CD4-positive, alpha-beta memory T cell (primary cell): ENCODE measurements at regions not wholly inside any gene's neighbourhood (a gene's known extent, or its start where the extent isn't known, plus 50 kb on each side); places are given as distances from the start of the nearest gene placed in this dataset.

Experiments used
- CTCF ChIA-PET: fragments of 350-600 bp; sonication (Branson Sonifier 250); formaldehyde crosslinking; loops from one replicate; lab custom pipeline; 2021; ENCODE audit warnings: inconsistent platforms; ENCODE audit not compliant: partially characterized antibody; lab: Charles Lee
- POLR2A ChIA-PET: fragments of 350-600 bp; sonication (Branson Sonifier 250); formaldehyde crosslinking; loops from one replicate; lab custom pipeline; 2021; ENCODE audit not compliant: partially characterized antibody; lab: Charles Lee
- DNase-seq, 5 donors: peaks; one replicate each; pipeline versions ENCODE4 v3.0.0 to v3.0.0-alpha.2; 2020 to 2022; ENCODE audit warnings: mixed read lengths in 1 of 5
- H3K27ac ChIP-seq: one replicate; pipeline ENCODE4 v1.7.0; 2013; ENCODE audit warnings: low read depth, low read length
- H3K27me3 ChIP-seq: 2 replicates; pipeline ENCODE4 v1.7.0; 2013; ENCODE audit warnings: mild to moderate bottlenecking, low read length, moderate library complexity; ENCODE audit not compliant: insufficient read depth
- H3K36me3 ChIP-seq: 2 replicates; pipeline ENCODE4 v1.7.0; 2013; ENCODE audit warnings: mild to moderate bottlenecking, low read length, moderate library complexity; ENCODE audit not compliant: insufficient read depth
- H3K4me1 ChIP-seq: 2 replicates; pipeline ENCODE4 v1.7.0; 2013; ENCODE audit warnings: mild to moderate bottlenecking, low read length, moderate library complexity; ENCODE audit not compliant: insufficient read depth
- H3K4me3 ChIP-seq, 2 donors: one replicate each; pipeline ENCODE4 v1.7.0; 2013; ENCODE audit warnings: low read length in 2 of 2, mild to moderate bottlenecking in 1 of 2
- H3K9me3 ChIP-seq, 2 donors: one replicate each; pipeline ENCODE4 v1.7.0; 2013; ENCODE audit warnings: low read length in 2 of 2, control low read depth in 1 of 2; ENCODE audit not compliant: control insufficient read depth in 1 of 2
- H3K27ac Mint-ChIP-seq, 7 donors: one replicate each; pipeline ENCODE4 v1.8.0; 2020 to 2021; ENCODE audit warnings: mixed read lengths in 7 of 7, mild to moderate bottlenecking in 6 of 7, inconsistent platforms in 3 of 7, moderate library complexity in 3 of 7
- H3K27me3 Mint-ChIP-seq, 2 donors: one replicate each; pipeline ENCODE4 v1.8.0; 2020 to 2021; ENCODE audit warnings: mixed read lengths in 2 of 2
- H3K36me3 Mint-ChIP-seq, 2 donors: one replicate each; pipeline ENCODE4 v1.8.0; 2020 to 2021; ENCODE audit warnings: mixed read lengths in 2 of 2, inconsistent platforms in 1 of 2, mild to moderate bottlenecking in 1 of 2
- H3K4me1 Mint-ChIP-seq, 4 donors: one replicate each; pipeline ENCODE4 v1.8.0; 2020 to 2021; ENCODE audit warnings: mixed read lengths in 4 of 4, mild to moderate bottlenecking in 1 of 4
- H3K4me3 Mint-ChIP-seq, 8 donors: one replicate each; pipeline ENCODE4 v1.8.0; 2020 to 2021; ENCODE audit warnings: mixed read lengths in 8 of 8, mild to moderate bottlenecking in 7 of 8, moderate library complexity in 6 of 8, inconsistent platforms in 3 of 8
- H3K9me3 Mint-ChIP-seq, 8 donors: one replicate each; pipeline ENCODE4 v1.8.0; 2020 to 2021; ENCODE audit warnings: mixed read lengths in 8 of 8, mild to moderate bottlenecking in 5 of 8, inconsistent platforms in 3 of 8, moderate library complexity in 1 of 8
- intact Hi-C: fragments of 100-400 bp; cut with micrococcal nuclease; formaldehyde crosslinking; loops from one replicate; pipeline ENCODE4 v1.15.1; 2023

DNA sequence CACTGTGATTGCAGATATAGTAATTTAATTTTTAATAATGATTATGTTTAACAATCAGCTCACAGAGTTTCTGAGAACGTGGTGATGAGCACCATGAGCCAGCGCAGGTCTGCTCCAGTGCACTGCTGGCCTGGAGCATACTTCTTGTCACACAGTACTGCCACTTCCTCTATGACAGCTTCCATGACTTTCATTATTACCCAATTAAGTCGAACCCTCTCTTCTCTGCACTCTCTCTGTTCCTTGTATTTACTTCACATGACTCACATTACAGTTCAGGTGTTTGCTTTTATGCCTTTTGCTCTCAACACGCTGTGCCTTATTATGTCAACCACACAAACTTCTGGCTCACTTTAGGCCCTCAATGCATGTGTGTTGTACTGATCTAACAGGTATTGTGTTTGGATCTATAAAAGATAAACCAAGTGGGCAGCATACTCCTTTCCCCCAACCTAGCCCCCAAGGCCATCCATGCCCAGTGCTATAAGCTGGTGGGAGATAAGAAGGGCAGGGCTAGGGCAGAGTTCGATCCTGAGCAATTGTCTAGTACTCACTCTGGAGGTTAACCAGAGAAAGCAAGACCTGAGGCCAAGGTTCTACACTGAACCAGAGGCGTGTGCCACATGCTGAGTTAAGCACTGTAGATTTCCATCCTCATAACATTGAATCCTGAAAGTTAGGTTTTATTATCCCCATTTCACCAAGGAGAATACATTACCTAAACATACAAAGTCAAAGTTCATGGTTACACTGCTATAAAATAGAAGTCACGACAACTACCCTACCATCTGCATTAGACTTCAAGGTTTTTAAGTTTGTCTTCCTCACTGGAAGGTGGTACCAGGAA, 356.5 kb downstream of the INSC start:
- Mint-ChIP-seq H3K27ac (no peak overlapping the region), H3K36me3 (no peaks in the 10 kb centered on the region), H3K4me1 (no peaks in the 10 kb centered on the region), H3K4me3 (no peak overlapping the region), H3K27me3 (peaks cover 0 to 2% of the 10 kb centered on the region in 2 donors), H3K9me3 (peaks cover 0 to 5% (median 0%) of the 10 kb centered on the region in 8 donors)
- Histone ChIP-seq H3K27ac (no peak overlapping the region), H3K27me3 (no peaks in the 10 kb centered on the region), H3K9me3 (no peaks in the 10 kb centered on the region), H3K4me1 (no peaks in the 10 kb centered on the region), H3K4me3 (no peak overlapping the region), H3K36me3 (no peaks in the 10 kb centered on the region)
- ChIA-PET CTCF (no interaction called here), POLR2A (no interaction called here)
- no peak for DNase-seq
- intact Hi-C loops, result no loop called here

DNA sequence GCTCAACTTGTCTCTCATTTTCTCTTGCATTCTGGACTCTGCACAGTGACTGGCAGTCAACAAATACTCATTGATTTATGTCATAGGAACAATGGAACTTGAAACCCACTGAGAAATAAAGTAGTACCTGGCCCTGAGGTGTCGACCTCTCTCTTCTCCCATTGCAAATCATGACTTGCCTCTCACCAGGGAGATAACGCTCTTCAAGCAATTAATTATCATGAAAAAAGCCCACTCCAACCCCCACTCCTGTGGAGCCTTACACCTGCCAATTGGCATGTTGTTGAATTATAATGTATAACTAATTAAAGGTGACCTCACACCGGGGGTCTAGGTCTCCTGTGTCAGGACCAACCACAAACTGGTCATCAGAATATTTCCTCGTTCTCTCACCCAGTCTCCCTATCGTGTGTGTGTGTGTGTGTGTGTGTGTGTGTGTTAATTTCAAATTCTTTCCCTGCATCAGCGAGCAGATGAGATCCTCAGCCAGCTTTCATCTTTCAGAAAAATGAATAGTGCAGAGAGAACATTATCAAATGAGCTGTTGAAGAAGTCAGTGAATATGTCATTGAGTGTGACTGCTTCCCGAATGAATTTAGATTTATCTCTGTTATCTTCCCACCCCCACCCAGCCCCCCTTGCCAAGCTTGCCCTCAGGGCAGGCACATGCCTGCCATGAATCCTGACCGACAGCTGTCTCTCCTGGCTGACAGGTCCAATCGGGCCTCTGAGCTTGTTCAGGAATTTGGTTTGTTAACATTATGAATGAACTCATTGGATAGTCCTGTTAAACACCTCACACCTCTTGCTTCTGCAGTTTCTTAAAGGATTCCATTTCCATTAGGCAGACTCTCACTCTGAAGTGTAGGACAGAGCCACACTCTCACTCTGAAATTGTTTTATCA, 357.4 kb downstream of the INSC start:
- Histone ChIP-seq H3K27ac (no peak overlapping the region), H3K27me3 (no peaks in the 10 kb centered on the region), H3K4me1 (no peaks in the 10 kb centered on the region), H3K36me3 (no peaks in the 10 kb centered on the region), H3K9me3 (no peaks in the 10 kb centered on the region), H3K4me3 (no peak overlapping the region)
- no peak for DNase-seq
- Mint-ChIP-seq H3K27me3 (no peaks in the 10 kb centered on the region), H3K4me3 (no peak overlapping the region), H3K36me3 (no peaks in the 10 kb centered on the region), H3K9me3 (peaks cover 0 to 5% (median 0%) of the 10 kb centered on the region in 8 donors), H3K27ac (no peak overlapping the region), H3K4me1 (no peaks in the 10 kb centered on the region)
- ChIA-PET POLR2A (no interaction called here), CTCF (no interaction called here)
- intact Hi-C loops, result no loop called here

DNA sequence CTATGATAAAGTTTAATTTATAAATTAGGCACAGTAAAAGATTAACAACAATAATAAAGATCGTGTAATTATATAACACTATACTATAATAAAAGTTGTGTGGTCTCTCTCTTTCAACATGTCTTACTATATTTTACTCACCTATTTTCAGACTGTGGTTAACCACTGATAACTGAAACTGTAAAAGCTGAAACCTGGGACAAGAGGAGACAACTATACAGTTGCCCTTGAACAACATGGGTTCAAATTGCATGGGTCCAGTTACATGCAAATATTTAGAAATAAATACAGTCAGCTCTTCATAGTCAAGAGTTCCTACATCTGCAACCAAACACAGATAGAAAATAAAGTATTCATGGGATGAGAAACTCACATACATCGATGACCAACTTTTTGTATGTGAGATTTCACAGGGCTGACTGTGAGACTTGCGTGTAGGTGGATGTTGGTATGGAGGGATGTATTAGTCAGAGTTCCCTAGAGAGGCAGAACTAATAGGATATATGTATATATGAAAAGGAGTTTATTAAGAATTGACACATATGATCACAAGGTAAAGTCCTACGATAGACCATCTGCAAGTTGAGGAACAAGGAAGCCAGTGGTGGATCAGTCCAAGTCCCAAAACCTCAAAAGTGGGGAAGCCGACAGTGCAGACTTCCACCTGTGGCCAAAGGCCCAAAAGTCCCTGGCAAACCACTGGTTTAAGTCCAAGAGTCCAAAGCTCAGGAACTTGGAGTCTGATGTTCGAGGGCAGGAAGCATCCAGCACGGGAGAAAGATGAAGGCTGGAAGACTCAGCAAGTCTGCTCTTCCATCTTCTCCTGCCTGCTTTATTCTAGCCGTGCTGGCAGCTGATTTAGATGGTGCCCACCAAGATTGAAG, 359.5 kb downstream of the INSC start:
- H3K36me3 ChIP-seq, result no peaks in the 10 kb centered on the region
- POLR2A ChIA-PET, result no interaction called here
- H3K27me3 Mint-ChIP-seq, result no peaks in the 10 kb centered on the region

DNA sequence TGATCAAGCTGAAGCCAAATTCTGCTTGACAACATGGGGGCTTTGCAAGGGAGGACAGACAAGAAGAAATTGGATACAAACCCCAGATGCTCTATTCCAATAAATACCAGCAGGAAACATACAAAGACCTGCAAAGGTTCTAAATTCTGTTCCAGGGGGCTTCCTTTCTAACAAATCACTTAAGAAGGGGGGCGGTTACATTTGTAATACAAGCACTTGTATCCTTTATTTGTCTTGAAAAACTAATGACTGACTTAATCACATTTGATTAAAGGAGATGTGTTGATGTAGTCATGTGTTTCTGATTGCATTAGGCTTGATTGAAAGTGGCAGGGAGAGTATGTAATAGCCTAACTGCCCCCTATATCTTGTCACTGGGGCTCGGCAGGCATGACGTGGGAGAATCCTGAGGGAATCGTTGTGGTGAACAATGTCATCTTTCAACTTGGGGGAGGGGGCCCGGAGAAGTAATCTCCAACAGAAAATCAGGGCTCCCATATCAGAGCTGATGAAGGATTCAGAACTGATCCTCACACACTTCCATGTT, 361.7 kb downstream of the INSC start:
- H3K27me3 ChIP-seq, result no peaks in the 10 kb centered on the region
- H3K36me3 ChIP-seq, result no peaks in the 10 kb centered on the region
- Mint-ChIP-seq H3K27me3 (no peaks in the 10 kb centered on the region), H3K36me3 (no peaks in the 10 kb centered on the region), H3K4me3 (no peak overlapping the region), H3K9me3 (peaks cover 0 to 5% (median 0%) of the 10 kb centered on the region in 8 donors), H3K4me1 (no peaks in the 10 kb centered on the region), H3K27ac (no peak overlapping the region)
- no peak overlapping the region for H3K27ac ChIP-seq
- H3K4me3 ChIP-seq, result no peak overlapping the region
- no peaks in the 10 kb centered on the region for H3K9me3 ChIP-seq
- ChIA-PET CTCF (no interaction called here), POLR2A (no interaction called here)
- DNase-seq, result no peak
- intact Hi-C loops, result no loop called here
- no peaks in the 10 kb centered on the region for H3K4me1 ChIP-seq

More for the DNA sequence above, 359.5 kb downstream of the INSC start:
- intact Hi-C loops, result no loop called here
- Mint-ChIP-seq H3K4me1 (no peaks in the 10 kb centered on the region), H3K9me3 (peaks cover 0 to 5% (median 0%) of the 10 kb centered on the region in 8 donors), H3K27ac (no peak overlapping the region), H3K36me3 (no peaks in the 10 kb centered on the region), H3K4me3 (no peak overlapping the region)
- no peak overlapping the region for H3K4me3 ChIP-seq
- H3K27me3 ChIP-seq, result no peaks in the 10 kb centered on the region
- H3K9me3 ChIP-seq, result no peaks in the 10 kb centered on the region
- no peak for DNase-seq
- H3K4me1 ChIP-seq, result no peaks in the 10 kb centered on the region
- CTCF ChIA-PET, result no interaction called here
- H3K27ac ChIP-seq, result no peak overlapping the region

DNA sequence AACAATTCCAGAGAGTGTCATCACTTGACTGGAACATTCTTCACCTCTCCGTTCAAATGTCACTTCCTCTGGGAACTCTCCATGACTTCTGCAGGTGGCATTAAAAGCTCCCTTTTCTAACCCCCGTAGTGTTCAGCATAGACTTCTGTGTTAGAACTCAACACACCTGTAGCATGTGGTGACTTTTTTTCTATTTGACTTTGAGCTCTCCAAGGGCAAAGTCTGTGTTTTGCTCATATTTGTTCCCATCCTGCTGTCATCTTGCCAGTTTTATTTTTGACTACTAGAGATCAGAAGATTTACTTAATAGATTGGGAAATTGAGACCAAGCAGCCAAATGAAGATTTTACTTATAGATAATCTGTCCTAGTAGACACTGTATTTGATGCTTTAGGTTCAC, 367.1 kb downstream of the INSC start:
- ChIA-PET POLR2A (no interaction called here), CTCF (no interaction called here)
- no peak overlapping the region for H3K27ac ChIP-seq
- intact Hi-C loops, result no loop called here
- no peak overlapping the region for H3K4me3 ChIP-seq
- Mint-ChIP-seq H3K36me3 (no peaks in the 10 kb centered on the region), H3K9me3 (peaks cover 0 to 6% (median 0%) of the 10 kb centered on the region in 8 donors), H3K27ac (no peak overlapping the region), H3K4me1 (no peaks in the 10 kb centered on the region), H3K4me3 (no peak overlapping the region), H3K27me3 (no peaks in the 10 kb centered on the region)
- H3K36me3 ChIP-seq, result no peaks in the 10 kb centered on the region
- DNase-seq, result no peak
- no peaks in the 10 kb centered on the region for H3K4me1 ChIP-seq
- no peaks in the 10 kb centered on the region for H3K9me3 ChIP-seq
- no peaks in the 10 kb centered on the region for H3K27me3 ChIP-seq

DNA sequence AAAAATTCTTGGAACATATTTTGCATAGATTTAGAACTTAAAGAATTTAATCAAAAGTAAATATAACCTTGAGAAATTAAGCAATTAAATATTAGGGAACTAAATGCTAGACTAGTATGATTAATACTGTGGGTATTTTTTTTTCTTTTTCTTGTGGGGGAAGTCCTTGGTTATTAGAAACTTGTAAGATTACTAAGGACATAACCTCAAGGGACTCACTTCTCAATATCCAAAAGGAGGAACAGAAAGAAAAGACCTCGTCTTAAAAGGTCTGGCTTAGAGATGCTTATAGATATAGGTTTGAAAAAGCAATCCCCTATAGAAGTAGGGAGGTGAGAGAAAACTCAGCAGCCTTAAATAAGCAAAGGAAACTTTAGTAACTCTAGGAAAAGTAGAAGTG, 368.5 kb downstream of the INSC start:
- Histone ChIP-seq H3K36me3 (no peaks in the 10 kb centered on the region), H3K4me1 (no peaks in the 10 kb centered on the region), H3K27me3 (no peaks in the 10 kb centered on the region), H3K27ac (no peak overlapping the region), H3K9me3 (no peaks in the 10 kb centered on the region), H3K4me3 (no peak overlapping the region)
- intact Hi-C loops, result no loop called here
- DNase-seq, result no peak
- ChIA-PET CTCF (no interaction called here), POLR2A (no interaction called here)
- Mint-ChIP-seq H3K4me1 (no peaks in the 10 kb centered on the region), H3K27ac (no peak overlapping the region), H3K9me3 (peaks cover 0 to 6% (median 0%) of the 10 kb centered on the region in 8 donors), H3K36me3 (no peaks in the 10 kb centered on the region), H3K27me3 (no peaks in the 10 kb centered on the region), H3K4me3 (no peak overlapping the region)
